Tibial nerve (tissue), 4 donors: ENCODE measurements at regions not wholly inside any gene's neighbourhood (a gene's known extent, or its start where the extent isn't known, plus 50 kb on each side); places are given as distances from the start of the nearest gene placed in this dataset.

Experiments used
- DNase-seq, 2 donors: peaks; one replicate each; pipeline ENCODE4 v3.0.0-alpha.2; 2019; ENCODE audit warnings: low spot score in 2 of 2
- H3K27ac ChIP-seq, 4 donors: fragments of 200-600 bp; sonication (generic) in 3 of 4; one replicate each; pipeline ENCODE4 v1.5.1; 2017 to 2019; ENCODE audit warnings: mild to moderate bottlenecking in 1 of 4
- H3K27me3 ChIP-seq, 2 donors: fragments of 200-600 bp; sonication (generic) in 1 of 2; one replicate each; pipeline versions ENCODE4 v1.5.1 to v1.6.0; 2017 to 2019
- H3K36me3 ChIP-seq, 3 donors: fragments of 200-600 bp; sonication (generic); one replicate each; pipeline ENCODE4 v1.5.1; 2018 to 2019
- H3K4me1 ChIP-seq, 4 donors: fragments of 200-600 bp; sonication (generic) in 3 of 4; one replicate each; pipeline ENCODE4 v1.5.1; 2017 to 2019
- H3K4me3 ChIP-seq, 4 donors: fragments of 200-600 bp; sonication (generic) in 3 of 4; one replicate each; pipeline ENCODE4 v1.5.1; 2017 to 2019; ENCODE audit warnings: mild to moderate bottlenecking in 1 of 4, moderate library complexity in 1 of 4
- H3K9me3 ChIP-seq, 4 donors: fragments of 200-600 bp; sonication (generic) in 3 of 4; one replicate each; pipeline ENCODE4 v1.5.1; 2017 to 2019
- EP300 ChIP-seq, 2 donors: sonication (generic); formaldehyde crosslinking; IDR thresholded peaks; one replicate each; pipeline ENCODE4 v1.6.1; 2017; ENCODE audit warnings: antibody characterized with exemption in 2 of 2, mild to moderate bottlenecking in 1 of 2
- POLR2A ChIP-seq, 2 donors: fragments of 450-650 bp; IDR thresholded peaks; one replicate each; pipeline ENCODE4 v1.6.1; 2017; ENCODE audit warnings: antibody characterized with exemption in 2 of 2, mild to moderate bottlenecking in 2 of 2, moderate library complexity in 2 of 2
- WGBS, 2 donors: methylation state at CpG; one replicate each; pipeline ENCODE4 v1.1.5; 2018; 5-methylcytosine and 5-hydroxymethylcytosine counted together
- TF ChIP-seq, protein P1 (sequence below), 5 experiments: fragments of 200-600 bp in 3 of 5; fragments of 450-650 bp in 2 of 5; sonication (generic) in 3 of 5; IDR thresholded peaks; one replicate each; pipeline ENCODE4 v1.5.1; 2016 to 2019; ENCODE audit warnings: antibody characterized with exemption in 5 of 5, mild to moderate bottlenecking in 3 of 5, moderate library complexity in 2 of 5

DNA sequence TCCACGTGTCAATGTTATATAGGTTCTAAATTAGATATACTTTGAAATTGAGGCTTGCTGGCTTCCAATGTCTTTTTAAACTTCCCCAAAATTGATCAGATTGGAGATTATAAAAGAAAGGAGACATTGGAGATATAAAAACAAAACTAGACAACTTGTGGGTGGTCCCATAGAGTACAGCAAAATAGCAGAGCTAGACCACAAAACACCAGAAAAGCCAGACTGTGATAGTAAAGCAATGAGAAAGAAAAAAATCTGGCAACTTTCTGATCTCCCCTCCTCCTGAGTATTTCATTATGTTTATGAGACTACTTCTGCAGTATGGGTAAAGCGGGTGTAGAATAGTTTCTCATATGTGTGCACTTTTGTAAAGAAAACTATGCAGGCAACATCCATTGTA, 713.8 kb upstream of the MEF2C start:
- Histone ChIP-seq H3K4me1 (no peaks in the 10 kb centered on the region), H3K27ac (no peak overlapping the region), H3K4me3 (no peak overlapping the region), H3K9me3 (no peaks in the 10 kb centered on the region), H3K36me3 (no peaks in the 10 kb centered on the region), H3K27me3 (no peaks in the 10 kb centered on the region)
- TF ChIP-seq, protein P1, sequence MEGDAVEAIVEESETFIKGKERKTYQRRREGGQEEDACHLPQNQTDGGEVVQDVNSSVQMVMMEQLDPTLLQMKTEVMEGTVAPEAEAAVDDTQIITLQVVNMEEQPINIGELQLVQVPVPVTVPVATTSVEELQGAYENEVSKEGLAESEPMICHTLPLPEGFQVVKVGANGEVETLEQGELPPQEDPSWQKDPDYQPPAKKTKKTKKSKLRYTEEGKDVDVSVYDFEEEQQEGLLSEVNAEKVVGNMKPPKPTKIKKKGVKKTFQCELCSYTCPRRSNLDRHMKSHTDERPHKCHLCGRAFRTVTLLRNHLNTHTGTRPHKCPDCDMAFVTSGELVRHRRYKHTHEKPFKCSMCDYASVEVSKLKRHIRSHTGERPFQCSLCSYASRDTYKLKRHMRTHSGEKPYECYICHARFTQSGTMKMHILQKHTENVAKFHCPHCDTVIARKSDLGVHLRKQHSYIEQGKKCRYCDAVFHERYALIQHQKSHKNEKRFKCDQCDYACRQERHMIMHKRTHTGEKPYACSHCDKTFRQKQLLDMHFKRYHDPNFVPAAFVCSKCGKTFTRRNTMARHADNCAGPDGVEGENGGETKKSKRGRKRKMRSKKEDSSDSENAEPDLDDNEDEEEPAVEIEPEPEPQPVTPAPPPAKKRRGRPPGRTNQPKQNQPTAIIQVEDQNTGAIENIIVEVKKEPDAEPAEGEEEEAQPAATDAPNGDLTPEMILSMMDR (IDR thresholded peaks at IDR 0.05): no peak
- TF ChIP-seq EP300 (IDR thresholded peaks at IDR 0.05): no peak
- no peak for TF ChIP-seq POLR2A (IDR thresholded peaks at IDR 0.05)
- WGBS, 2 donors: 40 to 68% methylated on average over 2 of the region's 2 CpGs
- DNase-seq: no peak

DNA sequence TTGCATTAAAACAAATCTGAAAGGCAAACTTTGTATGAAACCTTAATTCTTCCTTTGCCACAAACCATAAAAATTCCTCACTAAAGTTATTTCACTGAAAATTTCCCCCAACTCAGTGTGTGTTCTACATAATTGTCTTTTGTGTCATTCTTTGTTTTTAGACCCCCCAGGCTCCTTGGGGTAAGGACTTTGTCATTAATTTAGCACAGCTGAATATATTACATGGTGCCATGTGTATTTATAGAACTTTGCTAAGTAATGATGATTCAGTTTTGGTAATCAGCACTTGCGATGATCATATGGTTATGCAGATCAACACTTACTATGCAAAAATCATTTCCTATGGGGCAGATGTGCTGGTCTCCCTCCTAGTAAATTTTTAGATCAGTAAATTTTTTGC, 712.1 kb upstream of the MEF2C start:
- Histone ChIP-seq H3K4me1 (no peaks in the 10 kb centered on the region), H3K4me3 (no peak overlapping the region), H3K36me3 (no peaks in the 10 kb centered on the region), H3K27me3 (no peaks in the 10 kb centered on the region), H3K27ac (no peak overlapping the region), H3K9me3 (peaks cover 0 to 12% (median 0%) of the 10 kb centered on the region in 4 donors)
- DNase-seq: no peak
- TF ChIP-seq EP300 (IDR thresholded peaks at IDR 0.05) (no peak), POLR2A (IDR thresholded peaks at IDR 0.05) (no peak)
- TF ChIP-seq, protein P1 (IDR thresholded peaks at IDR 0.05): no peak
- 87 to 91% methylated on average over 1 of the region's 1 CpG for WGBS, 2 donors

DNA sequence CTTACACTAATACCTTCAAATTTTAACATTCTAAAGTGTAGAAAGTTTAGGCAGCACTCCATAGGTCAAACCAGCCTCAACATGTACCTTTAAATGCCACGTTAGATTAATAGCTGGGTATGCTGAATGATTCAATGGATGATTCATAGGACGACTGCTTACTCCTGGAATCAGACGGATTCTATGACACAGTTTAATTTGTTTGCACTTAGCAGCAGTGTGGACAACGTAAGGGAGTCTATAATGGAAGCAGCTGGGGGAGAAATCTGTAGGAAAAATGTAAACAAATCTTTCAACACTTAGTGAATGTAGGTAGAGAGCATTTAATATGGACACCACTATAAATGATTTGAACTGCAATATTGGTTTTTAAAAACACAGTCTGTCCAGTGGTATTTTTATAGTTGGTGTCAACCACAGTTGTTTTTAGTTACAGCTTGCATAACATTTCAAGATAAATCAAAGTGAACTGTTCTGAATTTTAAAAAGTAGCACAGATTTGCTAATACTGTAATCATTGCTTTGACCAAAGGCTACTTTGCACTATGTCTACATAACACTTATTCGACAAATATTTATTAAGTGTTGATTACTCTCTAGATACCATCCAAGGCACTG, 701.5 kb upstream of the MEF2C start:
- Histone ChIP-seq H3K27me3 (no peaks in the 10 kb centered on the region), H3K27ac (no peak overlapping the region), H3K4me3 (no peak overlapping the region), H3K36me3 (no peaks in the 10 kb centered on the region), H3K4me1 (no peaks in the 10 kb centered on the region), H3K9me3 (no peaks in the 10 kb centered on the region)
- no peak for DNase-seq
- no peak for TF ChIP-seq POLR2A (IDR thresholded peaks at IDR 0.05)
- TF ChIP-seq, protein P1 (IDR thresholded peaks at IDR 0.05): no peak
- no peak for TF ChIP-seq EP300 (IDR thresholded peaks at IDR 0.05)
- WGBS, 2 donors: 73 to 76% methylated on average over 5 of the region's 5 CpGs

DNA sequence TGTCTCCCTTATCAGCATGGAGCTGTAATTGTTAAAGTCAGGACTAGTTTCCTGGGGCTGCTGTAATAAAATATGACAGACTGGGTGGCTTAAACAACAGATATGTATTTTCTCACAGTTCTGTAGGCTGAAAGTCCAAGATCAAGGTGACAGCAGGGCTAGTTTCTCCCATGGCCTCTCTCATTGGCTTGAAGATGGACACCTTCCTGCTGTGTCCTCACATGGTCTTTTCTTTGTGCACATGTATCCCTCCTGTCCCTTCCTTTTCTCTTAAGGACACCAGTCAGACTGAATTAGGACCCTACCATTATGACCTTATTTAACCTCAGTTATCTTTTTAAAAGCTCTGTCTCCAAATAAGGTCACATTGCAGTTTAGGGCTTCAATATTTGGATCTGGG, 700.5 kb upstream of the MEF2C start:
- H3K27ac ChIP-seq: no peak overlapping the region
- H3K9me3 ChIP-seq: no peaks in the 10 kb centered on the region
- no peaks in the 10 kb centered on the region for H3K4me1 ChIP-seq
- TF ChIP-seq, protein P1 (IDR thresholded peaks at IDR 0.05): no peak
- TF ChIP-seq POLR2A (IDR thresholded peaks at IDR 0.05): no peak
- no peak for TF ChIP-seq EP300 (IDR thresholded peaks at IDR 0.05)
- H3K36me3 ChIP-seq: no peaks in the 10 kb centered on the region
- no peaks in the 10 kb centered on the region for H3K27me3 ChIP-seq
- no peak for DNase-seq
- H3K4me3 ChIP-seq: no peak overlapping the region

DNA sequence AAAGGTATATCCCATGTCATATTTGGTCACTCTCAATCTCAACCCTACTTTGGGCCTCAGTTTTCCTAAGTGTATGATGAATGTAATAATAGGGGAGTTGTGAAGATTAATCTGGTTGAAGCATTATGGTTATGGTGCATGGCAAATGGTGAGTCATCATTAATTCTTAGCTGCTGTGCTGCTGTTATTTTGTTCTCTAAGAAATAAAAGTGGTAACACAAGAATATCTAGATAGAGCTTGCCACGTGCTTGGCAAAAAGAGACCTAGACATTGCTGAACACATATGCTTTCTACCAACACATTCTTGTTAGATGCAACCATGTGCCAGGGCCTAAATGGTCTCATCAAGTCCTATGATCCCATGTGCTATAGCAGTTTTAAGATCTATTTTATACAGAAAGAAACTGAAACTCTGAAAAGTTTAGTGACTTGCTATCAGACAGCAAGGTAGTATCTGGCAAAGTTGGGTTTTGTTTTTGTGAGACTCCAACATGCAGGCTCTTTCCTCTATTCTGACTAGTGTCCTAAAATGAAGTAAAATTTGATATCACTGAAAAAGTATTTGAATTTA, 699.9 kb upstream of the MEF2C start:
- H3K9me3 ChIP-seq: no peaks in the 10 kb centered on the region
- no peak overlapping the region for H3K27ac ChIP-seq
- H3K36me3 ChIP-seq: no peaks in the 10 kb centered on the region
- no peaks in the 10 kb centered on the region for H3K4me1 ChIP-seq
- DNase-seq: no peak
- WGBS, 2 donors: 100% methylated on average over 1 of the region's 1 CpG
- no peaks in the 10 kb centered on the region for H3K27me3 ChIP-seq
- TF ChIP-seq EP300 (IDR thresholded peaks at IDR 0.05) (no peak), POLR2A (IDR thresholded peaks at IDR 0.05) (no peak)
- TF ChIP-seq, protein P1 (IDR thresholded peaks at IDR 0.05): no peak
- no peak overlapping the region for H3K4me3 ChIP-seq
